HepG2 (cell line): ENCODE measurements at regions not wholly inside any gene's neighbourhood (a gene's known extent, or its start where the extent isn't known, plus 50 kb on each side); places are given as distances from the start of the nearest gene placed in this dataset.

Source experiments
- ATAC-seq: fragments of 200-7000 bp; cut with Tn5 transposase; 3 replicates; pipeline ENCODE4 v1.9.1; 2020; ENCODE audit warnings: mild to moderate bottlenecking, moderate library complexity
- BruUV-seq: library from RNA; stranded (reverse); fragments of 400-500 nt; replicated peaks from 2 replicates; lab custom pipeline; 2021; lab: Mats Ljungman, UMichigan
- CTCF ChIA-PET: fragments of 300-600 bp; formaldehyde crosslinking; extraction: SDS; loops from one replicate; lab custom pipeline; 2021; ENCODE audit warnings: low total read pairs, inconsistent platforms, low intra/inter-chr PET ratio; lab: Yijun Ruan, JAX
- POLR2A ChIA-PET: fragments of 350-600 bp; sonication (Branson Sonifier 250); formaldehyde crosslinking; loops from one replicate; lab custom pipeline; 2020; ENCODE audit warnings: antibody characterized with exemption, inconsistent platforms; lab: Yijun Ruan, JAX
- DNase-seq: peaks from one replicate; pipeline ENCODE4 v3.0.0-alpha.2; 2015; ENCODE audit warnings: low spot score
- FAIRE-seq: peaks from 3 replicates; lab custom pipeline; 2011; peaks lifted over from hg19 to GRCh38; lab: Jason Lieb, UNC
- H2AFZ ChIP-seq: one replicate; pipeline ENCODE4 v1.6.1; 2011; ENCODE audit warnings: low read length, inconsistent platforms
- H3K27ac ChIP-seq: fragments of 300-600 bp; 3 replicates; pipeline ENCODE4 v1.8.0; 2011; ENCODE audit warnings: mixed run types, mild to moderate bottlenecking, mixed read lengths, low read length, inconsistent platforms; ENCODE audit not compliant: insufficient read depth; ENCODE audit errors: extremely low read length
- H3K27me3 ChIP-seq, 2 experiments: fragments of 200-600 bp in 1 of 2; 2 replicates in 1 of 2; 3 replicates in 1 of 2; pipeline versions ENCODE4 v1.6.0 to v1.8.0; 2011; ENCODE audit warnings: low read length in 2 of 2, mild to moderate bottlenecking in 2 of 2, moderate library complexity in 2 of 2, inconsistent platforms in 1 of 2; ENCODE audit not compliant: insufficient read depth in 2 of 2, control insufficient read depth in 1 of 2
- H3K36me3 ChIP-seq, 2 experiments: fragments of 200-600 bp in 1 of 2; replicated peaks in 1 of 2; 2 replicates in 1 of 2; 3 replicates in 1 of 2; pipeline versions ENCODE4 v1.5.1 to v1.8.0; 2011; ENCODE audit warnings: low read length in 2 of 2, inconsistent platforms in 1 of 2; ENCODE audit not compliant: insufficient read depth in 2 of 2, control insufficient read depth in 1 of 2
- H3K4me1 ChIP-seq: 2 replicates; pipeline ENCODE4 v1.5.1; 2012; ENCODE audit warnings: low read length, inconsistent platforms; ENCODE audit not compliant: insufficient read depth
- H3K4me2 ChIP-seq: 2 replicates; pipeline ENCODE4 v1.6.0; 2011; ENCODE audit warnings: low read depth, low read length, inconsistent platforms
- H3K4me3 ChIP-seq, 3 experiments: fragments of 200-600 bp in 1 of 3; sonication (generic), shearing (Covaris generic) in 1 of 3; replicated peaks in 1 of 3; 2 replicates each; pipeline ENCODE4 v1.5.1; 2011 to 2016; ENCODE audit warnings: low read length in 3 of 3, inconsistent platforms in 2 of 3, low read depth in 2 of 3, mild to moderate bottlenecking in 2 of 3, control low read depth in 1 of 3, mixed read lengths in 1 of 3; ENCODE audit not compliant: insufficient read depth in 1 of 3
- H3K79me2 ChIP-seq: one replicate; pipeline ENCODE4 v1.6.1; 2011; ENCODE audit warnings: low read length, inconsistent platforms; ENCODE audit not compliant: insufficient read depth
- H3K9ac ChIP-seq: 2 replicates; pipeline ENCODE4 v1.6.0; 2011; ENCODE audit warnings: mild to moderate bottlenecking, low read depth, low read length, inconsistent platforms; ENCODE audit not compliant: insufficient read depth
- H3K9me3 ChIP-seq: 2 replicates; pipeline ENCODE4 v1.5.1; 2012; ENCODE audit warnings: mild to moderate bottlenecking, low read length
- H4K20me1 ChIP-seq: 2 replicates; pipeline ENCODE4 v1.6.0; 2011; ENCODE audit warnings: inconsistent platforms, mild to moderate bottlenecking, low read length, moderate library complexity; ENCODE audit not compliant: insufficient read depth
- AFF4 ChIP-seq: sonication (generic); formaldehyde crosslinking; IDR thresholded peaks from 2 replicates; pipeline ENCODE4 v1.4.0; 2020; ENCODE audit warnings: missing genetic modification reagents
- ISL2 ChIP-seq: sonication (generic); formaldehyde crosslinking; IDR thresholded peaks from 2 replicates; pipeline ENCODE4 v1.5.0; 2020; ENCODE audit warnings: missing genetic modification reagents
- MAFK ChIP-seq, 2 experiments: IDR thresholded peaks in 1 of 2; conservative IDR thresholded peaks in 1 of 2; 2 replicates each; pipeline ENCODE4 v1.6.1; 2011; ENCODE audit warnings: improper control_type of control experiment in 2 of 2, low read length in 2 of 2
- PRMT3 ChIP-seq: sonication (generic); formaldehyde crosslinking; IDR thresholded peaks from 2 replicates; pipeline ENCODE4 v1.8.1; 2022; ENCODE audit warnings: low read depth, mild to moderate bottlenecking, moderate library complexity, missing genetic modification reagents, borderline replicate concordance
- RXRA ChIP-seq: sonication (generic); formaldehyde crosslinking; IDR thresholded peaks from 2 replicates; pipeline ENCODE4 v1.5.1; 2020; ENCODE audit warnings: missing genetic modification reagents
- SALL2 ChIP-seq: sonication (generic); formaldehyde crosslinking; IDR thresholded peaks from 2 replicates; pipeline ENCODE4 v1.8.1; 2023; ENCODE audit warnings: mild to moderate bottlenecking, missing genetic modification reagents, inconsistent platforms
- WIZ ChIP-seq: sonication (generic); formaldehyde crosslinking; IDR thresholded peaks from 2 replicates; pipeline ENCODE4 v1.5.1; 2020; ENCODE audit warnings: mild to moderate bottlenecking, missing genetic modification reagents
- ZNF292 ChIP-seq: sonication (generic); formaldehyde crosslinking; IDR thresholded peaks from 2 replicates; pipeline ENCODE4 v1.8.1; 2022; ENCODE audit warnings: mild to moderate bottlenecking, low read depth, missing genetic modification reagents, borderline replicate concordance
- ZNF354B ChIP-seq: sonication (generic); formaldehyde crosslinking; IDR thresholded peaks from 2 replicates; pipeline ENCODE4 v1.8.0; 2022; ENCODE audit warnings: mild to moderate bottlenecking, missing genetic modification reagents
- ZNF639 ChIP-seq: conservative IDR thresholded peaks from 2 replicates; pipeline ENCODE4 v1.6.1; 2018; ENCODE audit warnings: missing genetic modification reagents
- ZNF83 ChIP-seq: sonication (generic); formaldehyde crosslinking; IDR thresholded peaks from 2 replicates; pipeline ENCODE4 v1.4.0; 2020; ENCODE audit warnings: missing genetic modification reagents, mild to moderate bottlenecking, borderline replicate concordance
- ZNF841 ChIP-seq: sonication (generic); formaldehyde crosslinking; IDR thresholded peaks from 2 replicates; pipeline ENCODE4 v1.8.1; 2023; ENCODE audit warnings: missing genetic modification reagents, borderline replicate concordance
- ZSCAN12 ChIP-seq: sonication (generic); formaldehyde crosslinking; IDR thresholded peaks from 2 replicates; pipeline ENCODE4 v1.9.0; 2021; ENCODE audit warnings: mild to moderate bottlenecking, missing genetic modification reagents
- ZSCAN5A ChIP-seq: sonication (generic); formaldehyde crosslinking; IDR thresholded peaks from 2 replicates; pipeline ENCODE4 v1.8.0; 2022; ENCODE audit warnings: mild to moderate bottlenecking, missing genetic modification reagents, borderline replicate concordance
- WGBS: methylation state at CpG from one replicate; pipeline ENCODE4 v1.1.6; 2017; ENCODE audit warnings: low lambda C conversion rate; 5-methylcytosine and 5-hydroxymethylcytosine counted together
- in situ Hi-C: cut with HindIII; loops from 2 replicates; pipeline ENCODE4 v1.10.0; 2017; ENCODE audit warnings: low pct_unique_long_range_greater_than_20kb; ENCODE audit not compliant: extremely low pct_ligation_motif_present
- intact Hi-C: fragments of 100-400 bp; cut with micrococcal nuclease; formaldehyde crosslinking; loops from one replicate; pipeline ENCODE4 v1.10.0; 2022; ENCODE audit not compliant: unreplicated experiment
- TF ChIP-seq, protein P1 (sequence below): sonication (generic); formaldehyde crosslinking; conservative IDR thresholded peaks from 2 replicates; pipeline ENCODE4 v1.4.0; 2020; ENCODE audit warnings: missing genetic modification reagents

DNA sequence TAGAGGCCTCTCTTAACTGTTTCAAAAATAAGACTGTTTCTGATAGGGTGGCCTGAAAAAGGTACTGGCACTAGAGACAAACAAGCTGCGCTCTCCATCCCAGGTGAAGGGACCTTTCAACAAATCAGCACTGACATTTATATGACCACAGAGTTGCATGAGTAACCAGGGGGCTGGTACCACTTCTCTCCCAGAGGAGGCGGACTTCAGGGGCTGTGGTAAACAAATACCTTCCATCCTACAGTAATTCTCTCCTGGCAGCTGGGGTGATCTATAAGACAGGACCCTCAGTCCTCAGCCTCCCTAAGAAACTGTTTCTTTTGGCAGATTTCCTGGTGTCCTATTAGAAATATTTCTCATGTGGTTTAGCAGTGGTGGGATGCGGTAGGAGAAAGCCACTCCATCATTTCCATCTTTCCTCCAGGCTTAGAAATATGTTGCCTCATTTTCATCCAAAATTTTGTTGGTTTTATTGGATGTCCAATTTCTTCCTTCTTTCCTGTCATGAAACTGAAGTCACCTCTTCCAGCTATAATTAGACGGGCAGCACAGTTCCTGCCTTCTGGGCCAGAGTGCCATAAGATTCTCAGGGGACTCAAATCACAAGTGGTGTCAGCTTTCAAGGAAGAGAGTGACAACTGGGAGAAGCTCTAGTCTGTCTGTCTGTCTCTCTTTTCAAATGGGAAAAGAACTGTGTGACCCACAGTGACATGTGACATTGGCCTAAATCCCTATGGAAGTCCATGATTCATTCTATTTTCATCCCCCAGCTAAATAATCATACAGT lies 96.4 kb downstream of the CYRIA start (continued):
- TF ChIP-seq WIZ (no peak), ZNF841 (CRISPR knock-in tag) (no peak), SALL2 (no peak), ZNF83 (CRISPR knock-in tag) (no peak)

GRCh38 chr2:16566701-16567100 lies 98.9 kb downstream of the CYRIA start:
- POLR2A ChIA-PET = no interaction called here
- CTCF ChIA-PET = no interaction called here
- no peaks in the 10 kb centered on the region for H3K27me3 ChIP-seq
- no peaks in the 10 kb centered on the region for H4K20me1 ChIP-seq
- ATAC-seq (no peak), DNase-seq (no peak), FAIRE-seq (no peak)
- no peaks in the 10 kb centered on the region for H3K36me3 ChIP-seq
- in situ Hi-C loops = no loop called here
- H3K79me2 ChIP-seq = no peaks in the 10 kb centered on the region
- H2AFZ ChIP-seq = no peak overlapping the region
- no peak overlapping the region for H3K27ac ChIP-seq
- no peak overlapping the region for H3K4me3 ChIP-seq
- intact Hi-C loops = no loop called here
- no peak overlapping the region for H3K9ac ChIP-seq
- no TSS peak for BruUV-seq
- WGBS = 0% methylated on average over 4 of the region's 4 CpGs
- H3K4me2 ChIP-seq = no peak overlapping the region
- no peaks in the 10 kb centered on the region for H3K4me1 ChIP-seq
- no peaks in the 10 kb centered on the region for H3K9me3 ChIP-seq
- TF ChIP-seq AFF4 (no peak), ZNF292 (CRISPR knock-in tag) (no peak), ZSCAN5A (CRISPR knock-in tag) (no peak), ZSCAN12 (CRISPR knock-in tag) (no peak), ZNF639 (CRISPR knock-in tag) (no peak), ZNF354B (CRISPR knock-in tag) (no peak), PRMT3 (no peak), RXRA (CRISPR knock-in tag) (no peak), ISL2 (CRISPR knock-in tag) (no peak), MAFK (conservative IDR thresholded peaks at IDR 0.05 in 1 of 2, IDR thresholded peaks at IDR 0.05 in 1 of 2; ENCODE audit: low read length in 2 of 2) (no peak)
- TF ChIP-seq, protein P1, sequence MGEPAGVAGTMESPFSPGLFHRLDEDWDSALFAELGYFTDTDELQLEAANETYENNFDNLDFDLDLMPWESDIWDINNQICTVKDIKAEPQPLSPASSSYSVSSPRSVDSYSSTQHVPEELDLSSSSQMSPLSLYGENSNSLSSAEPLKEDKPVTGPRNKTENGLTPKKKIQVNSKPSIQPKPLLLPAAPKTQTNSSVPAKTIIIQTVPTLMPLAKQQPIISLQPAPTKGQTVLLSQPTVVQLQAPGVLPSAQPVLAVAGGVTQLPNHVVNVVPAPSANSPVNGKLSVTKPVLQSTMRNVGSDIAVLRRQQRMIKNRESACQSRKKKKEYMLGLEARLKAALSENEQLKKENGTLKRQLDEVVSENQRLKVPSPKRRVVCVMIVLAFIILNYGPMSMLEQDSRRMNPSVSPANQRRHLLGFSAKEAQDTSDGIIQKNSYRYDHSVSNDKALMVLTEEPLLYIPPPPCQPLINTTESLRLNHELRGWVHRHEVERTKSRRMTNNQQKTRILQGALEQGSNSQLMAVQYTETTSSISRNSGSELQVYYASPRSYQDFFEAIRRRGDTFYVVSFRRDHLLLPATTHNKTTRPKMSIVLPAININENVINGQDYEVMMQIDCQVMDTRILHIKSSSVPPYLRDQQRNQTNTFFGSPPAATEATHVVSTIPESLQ (CRISPR knock-in tag) = no peak
